SU-DHL-6 (cell line): ENCODE measurements at regions not wholly inside any gene's neighbourhood (a gene's known extent, or its start where the extent isn't known, plus 50 kb on each side); places are given as distances from the start of the nearest gene placed in this dataset.
"Not testable (repeated sequence)": the region's sequence is repeated elsewhere in the genome, so short reads cannot be mapped to it uniquely, and the experiment has no call there.

ENCODE experiments used
- EZH2phosphoT487 ChIP-seq: fragments of 200-600 bp; sonication (generic), shearing (Covaris generic); conservative IDR thresholded peaks from 2 replicates; pipeline ENCODE4 v1.6.1; 2018; ENCODE audit warnings: mild to moderate bottlenecking, antibody characterized with exemption, low read length, moderate library complexity, mixed read lengths
- TF ChIP-seq, protein P1 (sequence below): fragments of 200-600 bp; sonication (generic); IDR thresholded peaks from one replicate; pipeline ENCODE4 v1.5.1; 2017; ENCODE audit warnings: antibody characterized with exemption, mild to moderate bottlenecking, low read length, moderate library complexity; ENCODE audit not compliant: insufficient read depth, poor library complexity, severe bottlenecking

DNA sequence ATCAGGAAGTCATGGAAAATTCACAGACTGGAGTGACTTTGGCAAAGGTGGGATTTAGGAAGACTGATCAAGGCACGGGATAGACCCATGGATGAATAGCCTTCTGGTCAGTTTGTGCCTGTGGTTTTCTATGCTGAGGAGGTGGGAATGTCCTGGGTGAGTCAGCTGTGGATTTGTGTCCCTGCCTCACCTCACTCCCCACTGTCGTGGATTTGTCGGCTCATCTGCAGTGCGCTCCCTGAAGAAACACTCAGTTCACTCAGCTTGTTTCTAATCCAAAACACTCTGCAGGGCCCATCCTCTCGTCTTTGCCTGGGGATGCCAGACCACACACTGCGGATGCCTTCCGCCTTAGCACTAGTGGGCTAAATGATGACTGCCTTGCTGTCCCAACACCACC, 50.2 kb upstream of the TP53BP2 start:
- TF ChIP-seq, protein P1, sequence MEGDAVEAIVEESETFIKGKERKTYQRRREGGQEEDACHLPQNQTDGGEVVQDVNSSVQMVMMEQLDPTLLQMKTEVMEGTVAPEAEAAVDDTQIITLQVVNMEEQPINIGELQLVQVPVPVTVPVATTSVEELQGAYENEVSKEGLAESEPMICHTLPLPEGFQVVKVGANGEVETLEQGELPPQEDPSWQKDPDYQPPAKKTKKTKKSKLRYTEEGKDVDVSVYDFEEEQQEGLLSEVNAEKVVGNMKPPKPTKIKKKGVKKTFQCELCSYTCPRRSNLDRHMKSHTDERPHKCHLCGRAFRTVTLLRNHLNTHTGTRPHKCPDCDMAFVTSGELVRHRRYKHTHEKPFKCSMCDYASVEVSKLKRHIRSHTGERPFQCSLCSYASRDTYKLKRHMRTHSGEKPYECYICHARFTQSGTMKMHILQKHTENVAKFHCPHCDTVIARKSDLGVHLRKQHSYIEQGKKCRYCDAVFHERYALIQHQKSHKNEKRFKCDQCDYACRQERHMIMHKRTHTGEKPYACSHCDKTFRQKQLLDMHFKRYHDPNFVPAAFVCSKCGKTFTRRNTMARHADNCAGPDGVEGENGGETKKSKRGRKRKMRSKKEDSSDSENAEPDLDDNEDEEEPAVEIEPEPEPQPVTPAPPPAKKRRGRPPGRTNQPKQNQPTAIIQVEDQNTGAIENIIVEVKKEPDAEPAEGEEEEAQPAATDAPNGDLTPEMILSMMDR: not testable (repeated sequence)
- not testable (repeated sequence) for TF ChIP-seq EZH2phosphoT487
